H1 (cell line): ENCODE measurements at regions not wholly inside any gene's neighbourhood (a gene's known extent, or its start where the extent isn't known, plus 50 kb on each side); places are given as distances from the start of the nearest gene placed in this dataset.

ENCODE experiments used
- CTCF ChIA-PET: fragments of 300-600 bp; sonication (Branson Sonifier 250); formaldehyde crosslinking; loops from one replicate; lab custom pipeline; 2021; ENCODE audit not compliant: partially characterized antibody; lab: Charles Lee
- POLR2A ChIA-PET: fragments of 300-600 bp; sonication (Branson Sonifier 250); formaldehyde crosslinking; loops from one replicate; lab custom pipeline; 2021; ENCODE audit warnings: inconsistent platforms; ENCODE audit not compliant: partially characterized antibody; lab: Charles Lee
- DNase-seq, 2 experiments: peaks; one replicate each; pipeline versions ENCODE4 v3.0.0 to v3.0.0-alpha.2; 2010 to 2022; ENCODE audit warnings: low spot score in 2 of 2, low read depth in 1 of 2, mixed read lengths in 1 of 2
- FAIRE-seq: peaks from 2 replicates; lab custom pipeline; 2011; peaks lifted over from hg19 to GRCh38; lab: Jason Lieb, UNC
- H2AFZ ChIP-seq: 2 replicates; pipeline ENCODE4 v1.8.1; 2012; ENCODE audit warnings: low read length, inconsistent platforms
- H2AK5ac ChIP-seq: 2 replicates; pipeline ENCODE4 v1.6.1; 2013; ENCODE audit warnings: low read depth, low read length
- H2BK120ac ChIP-seq: replicated peaks from 2 replicates; pipeline ENCODE3; 2013; ENCODE audit warnings: low read depth, low read length, inconsistent platforms
- H2BK12ac ChIP-seq: 2 replicates; pipeline ENCODE4 v1.6.1; 2013; ENCODE audit warnings: low read depth, low read length
- H2BK15ac ChIP-seq: 2 replicates; pipeline ENCODE4 v1.6.1; 2013; ENCODE audit warnings: low read length
- H2BK20ac ChIP-seq: 2 replicates; pipeline ENCODE4 v1.6.1; 2013; ENCODE audit warnings: low read length
- H2BK5ac ChIP-seq: 2 replicates; pipeline ENCODE4 v1.6.1; 2013; ENCODE audit warnings: low read depth, low read length
- H3K14ac ChIP-seq: 2 replicates; pipeline ENCODE4 v1.6.1; 2013; ENCODE audit warnings: inconsistent platforms; ENCODE audit not compliant: insufficient read length
- H3K18ac ChIP-seq: 2 replicates; pipeline ENCODE4 v1.6.1; 2013; ENCODE audit warnings: low read length; ENCODE audit errors: extremely low read depth
- H3K23ac ChIP-seq: 2 replicates; pipeline ENCODE4 v1.6.1; 2013; ENCODE audit warnings: inconsistent platforms; ENCODE audit not compliant: insufficient read length
- H3K23me2 ChIP-seq: 2 replicates; pipeline ENCODE4 v1.6.1; 2013; ENCODE audit warnings: low read depth, low read length
- H3K27ac ChIP-seq: 2 replicates; pipeline ENCODE4 v1.6.1; 2011; ENCODE audit warnings: low read depth, low read length, inconsistent platforms
- H3K27me3 ChIP-seq, 4 experiments: replicated peaks in 1 of 4; 1 replicate in 1 of 4; 2 replicates in 3 of 4; pipeline versions ENCODE4 v1.6.1 to v1.8.1; 2011 to 2013; ENCODE audit warnings: low read length in 3 of 4, mild to moderate bottlenecking in 3 of 4, inconsistent platforms in 2 of 4, mixed read lengths in 2 of 4, moderate library complexity in 1 of 4; ENCODE audit not compliant: control insufficient read depth in 3 of 4, insufficient read depth in 3 of 4; ENCODE audit errors: extremely low read depth in 1 of 4
- H3K36me3 ChIP-seq, 4 experiments: 2 replicates each; pipeline versions ENCODE4 v1.6.1 to v1.8.1; 2011 to 2013; ENCODE audit warnings: mild to moderate bottlenecking in 4 of 4, low read length in 3 of 4, moderate library complexity in 2 of 4, control low read depth in 1 of 4, inconsistent platforms in 1 of 4; ENCODE audit not compliant: insufficient read depth in 4 of 4, control insufficient read depth in 2 of 4
- H3K4ac ChIP-seq: replicated peaks from 2 replicates; pipeline ENCODE3; 2013; ENCODE audit warnings: low read length, low read depth, mixed read lengths, inconsistent platforms; ENCODE audit not compliant: insufficient read length
- H3K4me1 ChIP-seq, 4 experiments: replicated peaks in 1 of 4; 1 replicate in 1 of 4; 2 replicates in 3 of 4; pipeline versions ENCODE4 v1.6.1 to v1.8.1; 2011 to 2013; ENCODE audit warnings: low read length in 3 of 4, inconsistent platforms in 2 of 4, mixed read lengths in 1 of 4; ENCODE audit not compliant: insufficient read depth in 4 of 4, control insufficient read depth in 3 of 4
- H3K4me2 ChIP-seq, 2 experiments: 2 replicates each; pipeline versions ENCODE4 v1.6.1 to v1.8.1; 2011 to 2013; ENCODE audit warnings: low read depth in 2 of 2, low read length in 2 of 2, control low read depth in 1 of 2, inconsistent platforms in 1 of 2, mild to moderate bottlenecking in 1 of 2; ENCODE audit not compliant: insufficient read depth in 1 of 2
- H3K4me3 ChIP-seq, 4 experiments: fragments of 200-600, 300-600 bp in 1 of 4; sonication (generic), shearing (Covaris generic), sonication (Bioruptor Twin) in 1 of 4; 2 replicates each; pipeline versions ENCODE4 v1.5.1 to v1.8.1; 2011 to 2016; ENCODE audit warnings: low read length in 4 of 4, low read depth in 3 of 4, control low read depth in 2 of 4, inconsistent platforms in 2 of 4, mild to moderate bottlenecking in 2 of 4, mixed read lengths in 1 of 4, moderate library complexity in 1 of 4; ENCODE audit not compliant: insufficient read depth in 2 of 4; ENCODE audit errors: extremely low read depth in 1 of 4
- H3K56ac ChIP-seq: replicated peaks from 2 replicates; pipeline ENCODE3; 2013; ENCODE audit warnings: low read depth, mild to moderate bottlenecking, mixed read lengths, low read length, inconsistent platforms; ENCODE audit not compliant: insufficient read length
- H3K79me1 ChIP-seq: 2 replicates; pipeline ENCODE4 v1.6.1; 2013; ENCODE audit warnings: low read depth, low read length, control low read depth
- H3K79me2 ChIP-seq, 2 experiments: 2 replicates each; pipeline versions ENCODE4 v1.6.1 to v1.8.1; 2012 to 2013; ENCODE audit warnings: low read length in 2 of 2, mild to moderate bottlenecking in 2 of 2, inconsistent platforms in 1 of 2; ENCODE audit not compliant: insufficient read depth in 2 of 2, control insufficient read depth in 1 of 2
- H3K9ac ChIP-seq, 4 experiments: replicated peaks in 1 of 4; 1 replicate in 1 of 4; 2 replicates in 3 of 4; pipeline versions ENCODE4 v1.6.1 to v1.8.1; 2011 to 2013; ENCODE audit warnings: low read depth in 3 of 4, low read length in 3 of 4, control low read depth in 2 of 4, mild to moderate bottlenecking in 2 of 4, moderate library complexity in 2 of 4, inconsistent platforms in 1 of 4; ENCODE audit errors: extremely low read depth in 1 of 4
- H3K9me3 ChIP-seq, 2 experiments: 2 replicates each; pipeline versions ENCODE4 v1.6.1 to v1.8.1; 2012 to 2013; ENCODE audit warnings: mild to moderate bottlenecking in 2 of 2, moderate library complexity in 2 of 2, control low read depth in 1 of 2, inconsistent platforms in 1 of 2, low read depth in 1 of 2, low read length in 1 of 2, mixed read lengths in 1 of 2; ENCODE audit not compliant: insufficient read depth in 2 of 2
- H4K20me1 ChIP-seq, 2 experiments: replicated peaks in 1 of 2; 2 replicates each; pipeline versions ENCODE3 to v1.8.1; 2011 to 2013; ENCODE audit warnings: inconsistent platforms in 2 of 2, low read length in 2 of 2, mild to moderate bottlenecking in 1 of 2; ENCODE audit not compliant: insufficient read depth in 2 of 2, control insufficient read depth in 1 of 2
- H4K5ac ChIP-seq: 2 replicates; pipeline ENCODE4 v1.6.1; 2013; ENCODE audit warnings: low read length, low read depth, mixed read lengths, inconsistent platforms; ENCODE audit not compliant: insufficient read length
- H4K8ac ChIP-seq: 2 replicates; pipeline ENCODE4 v1.8.0; 2013; ENCODE audit warnings: mild to moderate bottlenecking, moderate library complexity, low read length, inconsistent platforms; ENCODE audit not compliant: insufficient read depth; ENCODE audit errors: extremely low read depth
- H4K91ac ChIP-seq: replicated peaks from 2 replicates; pipeline ENCODE3; 2013; ENCODE audit warnings: low read length, mixed read lengths, inconsistent platforms; ENCODE audit not compliant: insufficient read length
- CBX5 ChIP-seq: fragments of 300-800, 300-1000 bp; sonication (generic); IDR thresholded peaks from 2 replicates; pipeline ENCODE4 v1.7.1; 2016; ENCODE audit warnings: antibody characterized with exemption, low read length, low read depth
- CTBP2 ChIP-seq: IDR thresholded peaks from 2 replicates; pipeline ENCODE4 v1.7.0; 2011; ENCODE audit warnings: borderline replicate concordance, mild to moderate bottlenecking, moderate library complexity, mixed read lengths, low read length; ENCODE audit not compliant: insufficient read depth, insufficient read length
- HDAC2 ChIP-seq, 2 experiments: fragments of 300-600 bp in 1 of 2; sonication (generic) in 1 of 2; IDR thresholded peaks; 2 replicates each; pipeline ENCODE4 v1.6.1; 2011 to 2012; ENCODE audit warnings: low read depth in 2 of 2, low read length in 2 of 2, mild to moderate bottlenecking in 2 of 2, moderate library complexity in 2 of 2, borderline replicate concordance in 1 of 2, inconsistent platforms in 1 of 2
- KDM1A ChIP-seq: fragments of 200-600, 300-600 bp; sonication (generic); IDR thresholded peaks from 2 replicates; pipeline ENCODE4 v1.7.1; 2016; ENCODE audit warnings: mild to moderate bottlenecking, low read length, borderline replicate concordance
- KDM4A ChIP-seq: IDR thresholded peaks from one replicate; pipeline ENCODE4 v1.7.1; 2012; ENCODE audit warnings: low read depth, mild to moderate bottlenecking, moderate library complexity, low read length, inconsistent platforms; ENCODE audit not compliant: severe bottlenecking
- RAD21 ChIP-seq, 2 experiments: IDR thresholded peaks in 1 of 2; conservative IDR thresholded peaks in 1 of 2; 2 replicates each; pipeline ENCODE4 v1.6.1; 2011; ENCODE audit warnings: low read depth in 2 of 2, low read length in 2 of 2, improper control_type of control experiment in 1 of 2, inconsistent platforms in 1 of 2, mild to moderate bottlenecking in 1 of 2, moderate library complexity in 1 of 2
- SIX5 ChIP-seq: IDR thresholded peaks from 2 replicates; pipeline ENCODE4 v1.6.1; 2011; ENCODE audit warnings: mild to moderate bottlenecking, low read depth, low read length
- WGBS, 2 experiments: shearing (Covaris generic) in 1 of 2; methylation state at CpG; one replicate each; pipeline versions ENCODE4 v1.1.6 to v1.1.7; 2013 to 2015; ENCODE audit warnings: low lambda C conversion rate in 2 of 2, mixed read lengths in 2 of 2, inconsistent platforms in 1 of 2, low coverage in 1 of 2, missing lambda C conversion rate in 1 of 2; ENCODE audit not compliant: insufficient replicate concordance in 2 of 2, insufficient coverage in 1 of 2, insufficient read length in 1 of 2; ENCODE audit errors: extremely low coverage in 1 of 2, missing lambda C conversion rate in 1 of 2; 5-methylcytosine and 5-hydroxymethylcytosine counted together
- TF ChIP-seq, protein P1 (sequence below): IDR thresholded peaks from 2 replicates; pipeline ENCODE4 v1.6.1; 2012; ENCODE audit warnings: low read length, inconsistent platforms

DNA sequence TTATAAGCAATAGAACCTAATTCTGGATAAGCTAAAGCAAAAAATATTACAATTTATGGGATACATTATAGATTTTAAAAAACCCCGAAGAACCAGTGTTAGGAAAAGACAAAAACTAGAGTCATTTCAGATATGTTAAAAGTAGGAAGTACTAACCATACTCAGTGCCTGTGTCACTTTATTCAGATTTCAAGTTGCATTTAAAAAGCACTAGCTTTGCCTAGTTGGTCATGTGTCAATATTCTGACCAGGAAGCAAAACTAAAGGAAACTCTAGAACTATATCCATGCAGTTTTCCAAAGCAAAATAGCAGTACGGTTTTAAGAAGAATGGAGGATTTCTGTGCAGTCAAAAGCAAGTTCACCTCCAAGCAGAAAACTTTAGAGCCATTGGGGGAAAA lies 88.4 kb downstream of the RAP2B start:
- FAIRE-seq: no peak
- Histone ChIP-seq H3K4me2 (no peak overlapping the region), H3K4me3 (no peak overlapping the region), H2BK120ac (no peak overlapping the region), H3K27ac (no peak overlapping the region), H2BK20ac (no peak overlapping the region), H2BK5ac (no peak overlapping the region), H3K14ac (no peak overlapping the region), H4K20me1 (no peaks in the 10 kb centered on the region), H2AK5ac (no peak overlapping the region), H2AFZ (no peak overlapping the region), H3K36me3 (no peaks in the 10 kb centered on the region), H3K9ac (no peak overlapping the region), H3K23ac (no peak overlapping the region), H3K4me1 (no peaks in the 10 kb centered on the region; a peak in 1 of 7 replicates), H2BK15ac (no peak overlapping the region), H3K79me1 (no peaks in the 10 kb centered on the region), H4K8ac (no peak overlapping the region), H3K79me2 (no peaks in the 10 kb centered on the region), H3K18ac (no peak overlapping the region), H3K4ac (no peak overlapping the region), H3K23me2 (no peaks in the 10 kb centered on the region), H4K5ac (no peak overlapping the region), H3K56ac (no peak overlapping the region), H2BK12ac (no peak overlapping the region), H4K91ac (no peak overlapping the region), H3K9me3 (no peaks in the 10 kb centered on the region), H3K27me3 (no peaks in the 10 kb centered on the region)
- 88% methylated on average over 2 of the region's 2 CpGs; no CpG with 5 or more reads in 1 of the 2 experiments for WGBS, 2 experiments
- ChIA-PET CTCF (no interaction called here), POLR2A (no interaction called here)
- DNase-seq: no peak
- TF ChIP-seq HDAC2 (IDR thresholded peaks at IDR 0.05; ENCODE audit: borderline replicate concordance in 1 of 2, low read depth in 2 of 2, low read length in 2 of 2) (no peak), RAD21 (IDR thresholded peaks at IDR 0.05 in 1 of 2, conservative IDR thresholded peaks at IDR 0.05 in 1 of 2; ENCODE audit: low read depth in 2 of 2, low read length in 2 of 2) (no peak), CTBP2 (no peak), CBX5 (no peak), KDM1A (no peak), KDM4A (no peak), SIX5 (no peak)
- TF ChIP-seq, protein P1, sequence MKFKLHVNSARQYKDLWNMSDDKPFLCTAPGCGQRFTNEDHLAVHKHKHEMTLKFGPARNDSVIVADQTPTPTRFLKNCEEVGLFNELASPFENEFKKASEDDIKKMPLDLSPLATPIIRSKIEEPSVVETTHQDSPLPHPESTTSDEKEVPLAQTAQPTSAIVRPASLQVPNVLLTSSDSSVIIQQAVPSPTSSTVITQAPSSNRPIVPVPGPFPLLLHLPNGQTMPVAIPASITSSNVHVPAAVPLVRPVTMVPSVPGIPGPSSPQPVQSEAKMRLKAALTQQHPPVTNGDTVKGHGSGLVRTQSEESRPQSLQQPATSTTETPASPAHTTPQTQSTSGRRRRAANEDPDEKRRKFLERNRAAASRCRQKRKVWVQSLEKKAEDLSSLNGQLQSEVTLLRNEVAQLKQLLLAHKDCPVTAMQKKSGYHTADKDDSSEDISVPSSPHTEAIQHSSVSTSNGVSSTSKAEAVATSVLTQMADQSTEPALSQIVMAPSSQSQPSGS: no peak
